HEK293 (cell line): ENCODE measurements at regions not wholly inside any gene's neighbourhood (a gene's known extent, or its start where the extent isn't known, plus 50 kb on each side); places are given as distances from the start of the nearest gene placed in this dataset.

Experiments
- CTCF ChIA-PET: fragments of 350-600 bp; formaldehyde crosslinking; extraction: SDS; loops from one replicate; lab custom pipeline; 2021; ENCODE audit warnings: antibody characterized with exemption; lab: Yijun Ruan, JAX
- POLR2A ChIA-PET: fragments of 300-600 bp; formaldehyde crosslinking; extraction: SDS; loops from one replicate; lab custom pipeline; 2020; ENCODE audit warnings: antibody characterized with exemption, inconsistent platforms; lab: Yijun Ruan, JAX
- H3K27ac ChIP-seq: fragments of 200-500 bp; sonication (Bioruptor generic); 2 replicates; pipeline ENCODE4 v1.5.1; 2014; ENCODE audit warnings: low read depth, low read length, control low read depth, inconsistent platforms; ENCODE audit errors: extremely low read depth
- H3K36me3 ChIP-seq, 2 experiments: fragments of 200-500 bp in 1 of 2; sonication (Bioruptor generic) in 1 of 2; 1 replicate in 1 of 2; 2 replicates in 1 of 2; pipeline ENCODE4 v1.5.1; 2014 to 2017; ENCODE audit warnings: inconsistent platforms in 2 of 2, low read length in 2 of 2; ENCODE audit not compliant: control insufficient read depth in 2 of 2, insufficient read depth in 1 of 2
- H3K4me1 ChIP-seq: fragments of 200-500 bp; sonication (Bioruptor generic); 2 replicates; pipeline ENCODE4 v1.5.1; 2014; ENCODE audit warnings: mild to moderate bottlenecking, low read length, inconsistent platforms; ENCODE audit not compliant: control insufficient read depth, insufficient read depth
- H3K4me3 ChIP-seq: 2 replicates; pipeline ENCODE4 v1.5.1; 2011; ENCODE audit warnings: low read depth, mild to moderate bottlenecking, control low read depth, low read length, moderate library complexity
- H3K9me3 ChIP-seq: fragments of 200-500 bp; sonication (Bioruptor generic); 2 replicates; pipeline ENCODE4 v1.5.1; 2014; ENCODE audit warnings: low read depth, low read length, inconsistent platforms; ENCODE audit not compliant: control insufficient read depth, insufficient read depth
- ATF2 ChIP-seq: fragments of 450-650 bp; formaldehyde crosslinking; IDR thresholded peaks from 2 replicates; pipeline ENCODE4 v1.5.1; 2016; ENCODE audit warnings: missing biosample characterization, missing genetic modification characterization, low read depth
- BCL11B ChIP-seq: fragments of 450-650 bp; formaldehyde crosslinking; IDR thresholded peaks from 2 replicates; pipeline ENCODE4 v1.5.1; 2016; ENCODE audit warnings: low read depth, missing biosample characterization, missing genetic modification characterization
- GLI2 ChIP-seq: fragments of 450-650 bp; formaldehyde crosslinking; IDR thresholded peaks from 2 replicates; pipeline ENCODE4; 2017; ENCODE audit warnings: missing biosample characterization, missing genetic modification characterization, low read depth, borderline replicate concordance
- GLI4 ChIP-seq: fragments of 450-650 bp; formaldehyde crosslinking; IDR thresholded peaks from 2 replicates; pipeline ENCODE4 v1.5.1; 2016; ENCODE audit warnings: missing biosample characterization, missing genetic modification characterization
- HOXA7 ChIP-seq: sonication (generic); formaldehyde crosslinking; IDR thresholded peaks from 2 replicates; pipeline ENCODE4 v1.8.1; 2022; ENCODE audit warnings: missing genetic modification reagents, borderline replicate concordance
- KLF16 ChIP-seq: fragments of 450-650 bp; formaldehyde crosslinking; IDR thresholded peaks from 2 replicates; pipeline ENCODE4 v1.5.1; 2017; ENCODE audit warnings: missing biosample characterization, missing genetic modification characterization
- MYNN ChIP-seq: fragments of 450-650 bp; formaldehyde crosslinking; IDR thresholded peaks from 2 replicates; pipeline ENCODE4 v1.5.1; 2016; ENCODE audit warnings: missing biosample characterization, missing genetic modification characterization, borderline replicate concordance
- MZF1 ChIP-seq: fragments of 450-650 bp; formaldehyde crosslinking; IDR thresholded peaks from 2 replicates; pipeline ENCODE4 v1.5.1; 2017; ENCODE audit warnings: missing biosample characterization, missing genetic modification characterization, borderline replicate concordance
- PATZ1 ChIP-seq: fragments of 450-650 bp; formaldehyde crosslinking; IDR thresholded peaks from 2 replicates; pipeline ENCODE4 v1.5.1; 2016; ENCODE audit warnings: missing biosample characterization, missing genetic modification characterization
- PRDM2 ChIP-seq: fragments of 450-650 bp; formaldehyde crosslinking; IDR thresholded peaks from 2 replicates; pipeline ENCODE4 v1.5.1; 2016; ENCODE audit warnings: missing biosample characterization, missing genetic modification characterization, borderline replicate concordance
- PRDM6 ChIP-seq: fragments of 450-650 bp; formaldehyde crosslinking; IDR thresholded peaks from 2 replicates; pipeline ENCODE4 v1.5.1; 2017; ENCODE audit warnings: missing biosample characterization, missing genetic modification characterization
- ZNF133 ChIP-seq: fragments of 450-650 bp; formaldehyde crosslinking; IDR thresholded peaks from 2 replicates; pipeline ENCODE4 v1.5.1; 2016; ENCODE audit warnings: missing biosample characterization, missing genetic modification characterization
- ZNF18 ChIP-seq: fragments of 450-650 bp; formaldehyde crosslinking; IDR thresholded peaks from 2 replicates; pipeline ENCODE4 v1.5.1; 2016; ENCODE audit warnings: missing biosample characterization, missing genetic modification characterization
- ZNF248 ChIP-seq: fragments of 450-650 bp; formaldehyde crosslinking; IDR thresholded peaks from 2 replicates; pipeline ENCODE4 v1.5.1; 2017; ENCODE audit warnings: missing biosample characterization, missing genetic modification characterization
- ZNF292 ChIP-seq: fragments of 450-650 bp; formaldehyde crosslinking; IDR thresholded peaks from 2 replicates; pipeline ENCODE4 v1.5.1; 2016; ENCODE audit warnings: low read depth, missing biosample characterization, missing genetic modification characterization, borderline replicate concordance
- ZNF624 ChIP-seq: fragments of 450-650 bp; formaldehyde crosslinking; IDR thresholded peaks from 2 replicates; pipeline ENCODE4 v1.5.1; 2017; ENCODE audit warnings: missing biosample characterization, missing genetic modification characterization
- ZNF677 ChIP-seq: fragments of 450-650 bp; IDR thresholded peaks from 2 replicates; pipeline ENCODE4 v1.5.0; 2018; ENCODE audit warnings: missing biosample characterization, mild to moderate bottlenecking, missing genetic modification characterization, moderate library complexity
- ZNF837 ChIP-seq: fragments of 450-650 bp; formaldehyde crosslinking; IDR thresholded peaks from 2 replicates; pipeline ENCODE4 v1.5.1; 2016; ENCODE audit warnings: missing biosample characterization, missing genetic modification characterization
- ZSCAN5A ChIP-seq: fragments of 450-650 bp; formaldehyde crosslinking; IDR thresholded peaks from 2 replicates; pipeline ENCODE4 v1.5.1; 2016; ENCODE audit warnings: missing biosample characterization, missing genetic modification characterization

- Histone ChIP-seq H3K27ac (no peak overlapping the region), H3K4me1 (no peaks in the 10 kb centered on the region), H3K36me3 (no peaks in the 10 kb centered on the region), H3K9me3 (no peaks in the 10 kb centered on the region), H3K4me3 (no peak overlapping the region)
- CTCF ChIA-PET = no interaction called here
- TF ChIP-seq KLF16 (no peak), ZNF837 (tag by site-specific recombination) (no peak), ZSCAN5A (tag by site-specific recombination) (no peak), MZF1 (tag by site-specific recombination) (no peak), HOXA7 (CRISPR knock-in tag) (no peak), ZNF624 (tag by site-specific recombination) (no peak), ZNF292 (tag by site-specific recombination) (no peak), BCL11B (tag by site-specific recombination) (no peak), ATF2 (tag by site-specific recombination) (no peak), GLI4 (tag by site-specific recombination) (no peak), ZNF248 (tag by site-specific recombination) (no peak), ZNF677 (tag by site-specific recombination) (no peak), PRDM2 (tag by site-specific recombination) (no peak), ZNF18 (tag by site-specific recombination) (no peak), PRDM6 (tag by site-specific recombination) (no peak), GLI2 (no peak), PATZ1 (tag by site-specific recombination) (no peak), MYNN (tag by site-specific recombination) (no peak), ZNF133 (tag by site-specific recombination) (no peak)
- POLR2A ChIA-PET = no interaction called here
Observed at GRCh38 chr5:161134083-161134482, 282.1 kb upstream of the ATP10B start.
